Memory B cell (primary cell): ENCODE measurements at regions not wholly inside any gene's neighbourhood (a gene's known extent, or its start where the extent isn't known, plus 50 kb on each side); places are given as distances from the start of the nearest gene placed in this dataset.
"Not testable (repeated sequence)": the region's sequence is repeated elsewhere in the genome, so short reads cannot be mapped to it uniquely, and the experiment has no call there.

ENCODE experiments used
- ATAC-seq: fragments of 150-1000 bp; cut with Tn5 transposase; 2 replicates; pipeline ENCODE4 v1.10.0; 2021; ENCODE audit warnings: low read depth, mild to moderate bottlenecking, moderate library complexity
- DNase-seq, 2 donors: peaks; one replicate each; pipeline ENCODE4 v3.0.0; 2022; ENCODE audit warnings: low spot score in 2 of 2
- H3K27ac Mint-ChIP-seq: one replicate; pipeline ENCODE4 v1.8.0; 2022; ENCODE audit warnings: mild to moderate bottlenecking, moderate library complexity, mixed read lengths
- H3K27me3 Mint-ChIP-seq: one replicate; pipeline ENCODE4 v1.8.0; 2022; ENCODE audit warnings: mixed read lengths
- H3K36me3 Mint-ChIP-seq: one replicate; pipeline ENCODE4 v1.8.0; 2022; ENCODE audit warnings: mild to moderate bottlenecking, mixed read lengths
- H3K4me1 Mint-ChIP-seq: one replicate; pipeline ENCODE4 v1.8.0; 2022; ENCODE audit warnings: mixed read lengths
- H3K4me3 Mint-ChIP-seq: one replicate; pipeline ENCODE4 v1.8.0; 2022; ENCODE audit warnings: mild to moderate bottlenecking, moderate library complexity, mixed read lengths
- H3K9me3 Mint-ChIP-seq: one replicate; pipeline ENCODE4 v1.8.0; 2022; ENCODE audit warnings: mixed read lengths

GRCh38 chr2:128591022-128591860, 272.6 kb upstream of the HS6ST1 start:
- no peaks in the 10 kb centered on the region for H3K36me3 Mint-ChIP-seq
- no peak overlapping the region for H3K4me3 Mint-ChIP-seq
- peaks cover under 1% of the 10 kb centered on the region for H3K9me3 Mint-ChIP-seq
- DNase-seq (no peak), ATAC-seq (no peak)
- H3K27me3 Mint-ChIP-seq = peaks cover 21% of the 10 kb centered on the region
- no peak overlapping the region for H3K27ac Mint-ChIP-seq
- no peaks in the 10 kb centered on the region for H3K4me1 Mint-ChIP-seq

GRCh38 chr2:128591861-128592822, 273.5 kb upstream of the HS6ST1 start:
- Mint-ChIP-seq H3K4me1 (no peaks in the 10 kb centered on the region), H3K27ac (no peak overlapping the region), H3K27me3 (peaks cover 21% of the 10 kb centered on the region), H3K4me3 (no peak overlapping the region), H3K9me3 (no peaks in the 10 kb centered on the region), H3K36me3 (no peaks in the 10 kb centered on the region)
- ATAC-seq (no peak), DNase-seq (no peak)

GRCh38 chr2:128593518-128593878, 274.8 kb upstream of the HS6ST1 start:
- no peak overlapping the region for H3K4me3 Mint-ChIP-seq

GRCh38 chr2:128593879-128594650, 275.4 kb upstream of the HS6ST1 start:
- Mint-ChIP-seq H3K27ac (no peak overlapping the region), H3K36me3 (no peaks in the 10 kb centered on the region), H3K27me3 (peaks cover 19% of the 10 kb centered on the region), H3K9me3 (no peaks in the 10 kb centered on the region), H3K4me3 (no peak overlapping the region), H3K4me1 (no peaks in the 10 kb centered on the region)
- DNase-seq (no peak), ATAC-seq (no peak)

More at GRCh38 chr2:128593518-128593878, 274.8 kb upstream of the HS6ST1 start:
- Mint-ChIP-seq H3K9me3 (no peaks in the 10 kb centered on the region), H3K27me3 (peaks cover 19% of the 10 kb centered on the region), H3K4me1 (no peaks in the 10 kb centered on the region), H3K27ac (no peak overlapping the region), H3K36me3 (no peaks in the 10 kb centered on the region)
- ATAC-seq (no peak), DNase-seq (no peak)

- DNase-seq (no peak), ATAC-seq (no peak)
- H3K4me3 Mint-ChIP-seq = no peak overlapping the region
These were observed 275.9 kb upstream of the HS6ST1 start for GRCh38 chr2:128594651-128594910.

GRCh38 chr2:128594953-128595677, 276.4 kb upstream of the HS6ST1 start:
- Mint-ChIP-seq H3K4me3 (no peak overlapping the region), H3K36me3 (no peaks in the 10 kb centered on the region), H3K27me3 (peaks cover 15% of the 10 kb centered on the region), H3K27ac (no peak overlapping the region), H3K4me1 (no peaks in the 10 kb centered on the region), H3K9me3 (no peaks in the 10 kb centered on the region)
- ATAC-seq (no peak), DNase-seq (no peak)

More at GRCh38 chr2:128594651-128594910, 275.9 kb upstream of the HS6ST1 start:
- Mint-ChIP-seq H3K9me3 (no peaks in the 10 kb centered on the region), H3K27ac (no peak overlapping the region), H3K4me1 (no peaks in the 10 kb centered on the region), H3K27me3 (peaks cover 19% of the 10 kb centered on the region), H3K36me3 (no peaks in the 10 kb centered on the region)

GRCh38 chr2:128595763-128596395, 277.2 kb upstream of the HS6ST1 start:
- Mint-ChIP-seq H3K4me1 (no peaks in the 10 kb centered on the region), H3K27ac (no peak overlapping the region), H3K9me3 (no peaks in the 10 kb centered on the region), H3K27me3 (peaks cover 11% of the 10 kb centered on the region), H3K4me3 (no peak overlapping the region), H3K36me3 (no peaks in the 10 kb centered on the region)
- ATAC-seq (no peak), DNase-seq (no peak)

GRCh38 chr2:128596396-128597120, 277.9 kb upstream of the HS6ST1 start:
- ATAC-seq = no peak
- no peaks in the 10 kb centered on the region for H3K36me3 Mint-ChIP-seq
- no peak for DNase-seq
- H3K27me3 Mint-ChIP-seq = peaks cover 11% of the 10 kb centered on the region
- no peak overlapping the region for H3K4me3 Mint-ChIP-seq
- no peaks in the 10 kb centered on the region for H3K9me3 Mint-ChIP-seq
- H3K27ac Mint-ChIP-seq = no peak overlapping the region
- H3K4me1 Mint-ChIP-seq = no peaks in the 10 kb centered on the region

- DNase-seq (no peak), ATAC-seq (no peak)
- no peaks in the 10 kb centered on the region for H3K9me3 Mint-ChIP-seq
- no peak overlapping the region for H3K27ac Mint-ChIP-seq
- peaks cover 10% of the 10 kb centered on the region for H3K27me3 Mint-ChIP-seq
- H3K4me3 Mint-ChIP-seq = no peak overlapping the region
- no peaks in the 10 kb centered on the region for H3K36me3 Mint-ChIP-seq
- H3K4me1 Mint-ChIP-seq = no peaks in the 10 kb centered on the region
These were observed 278.6 kb upstream of the HS6ST1 start for GRCh38 chr2:128597121-128597762.

- ATAC-seq, DNase-seq, H3K27me3 Mint-ChIP-seq, H3K9me3 Mint-ChIP-seq, H3K4me1 Mint-ChIP-seq, H3K36me3 Mint-ChIP-seq, H3K4me3 Mint-ChIP-seq, H3K27ac Mint-ChIP-seq: not testable (repeated sequence)
These were observed 279.6 kb upstream of the HS6ST1 start for GRCh38 chr2:128598260-128598659.

- no peak for DNase-seq
- no peak overlapping the region for H3K27ac Mint-ChIP-seq
- no peaks in the 10 kb centered on the region for H3K36me3 Mint-ChIP-seq
- no peak overlapping the region for H3K4me3 Mint-ChIP-seq
- peaks cover 3% of the 10 kb centered on the region for H3K27me3 Mint-ChIP-seq
- H3K9me3 Mint-ChIP-seq = no peaks in the 10 kb centered on the region
- H3K4me1 Mint-ChIP-seq = no peaks in the 10 kb centered on the region
- no peak for ATAC-seq
These were observed 280.3 kb upstream of the HS6ST1 start for GRCh38 chr2:128598862-128599441.

GRCh38 chr2:128599700-128600099, 281.0 kb upstream of the HS6ST1 start:
- H3K4me1 Mint-ChIP-seq = no peaks in the 10 kb centered on the region
- H3K27ac Mint-ChIP-seq = no peak overlapping the region
- no peaks in the 10 kb centered on the region for H3K9me3 Mint-ChIP-seq
- DNase-seq (no peak), ATAC-seq (no peak)
- no peaks in the 10 kb centered on the region for H3K36me3 Mint-ChIP-seq
- peaks cover 3% of the 10 kb centered on the region for H3K27me3 Mint-ChIP-seq
- H3K4me3 Mint-ChIP-seq = no peak overlapping the region
